Common myeloid progenitor, CD34-positive (primary cell): ENCODE measurements at regions not wholly inside any gene's neighbourhood (a gene's known extent, or its start where the extent isn't known, plus 50 kb on each side); places are given as distances from the start of the nearest gene placed in this dataset.

Experiments used
- CTCF ChIA-PET: fragments of 350-600 bp; sonication (Branson Sonifier 250); formaldehyde crosslinking; loops from one replicate; lab custom pipeline; 2021; ENCODE audit warnings: antibody characterized with exemption; lab: Charles Lee
- POLR2A ChIA-PET: fragments of 350-600 bp; sonication (Branson Sonifier 250); formaldehyde crosslinking; loops from one replicate; lab custom pipeline; 2021; ENCODE audit warnings: antibody characterized with exemption; lab: Charles Lee
- DNase-seq, 3 donors: peaks; one replicate each; pipeline versions ENCODE4 v3.0.0 to v3.0.0-alpha.2; 2013
- H3K27ac ChIP-seq, 2 experiments: 1 replicate in 1 of 2; 2 replicates in 1 of 2; pipeline ENCODE4 v1.7.0; 2013; ENCODE audit warnings: inconsistent platforms in 2 of 2, low read length in 2 of 2, mild to moderate bottlenecking in 2 of 2, low read depth in 1 of 2, moderate library complexity in 1 of 2; ENCODE audit not compliant: severe bottlenecking in 2 of 2, insufficient read depth in 1 of 2, poor library complexity in 1 of 2
- H3K27me3 ChIP-seq, 5 experiments: replicated peaks in 2 of 5; 1 replicate in 3 of 5; 2 replicates in 2 of 5; pipeline versions ENCODE4 v1.6.1 to v1.7.0; 2013; ENCODE audit warnings: low read length in 4 of 5, mild to moderate bottlenecking in 2 of 5, moderate library complexity in 2 of 5, inconsistent platforms in 1 of 5; ENCODE audit not compliant: insufficient read depth in 5 of 5, control insufficient read depth in 4 of 5
- H3K36me3 ChIP-seq, 4 experiments: 1 replicate in 2 of 4; 2 replicates in 2 of 4; pipeline versions ENCODE4 v1.6.1 to v1.7.0; 2013; ENCODE audit warnings: low read length in 3 of 4, control low read depth in 1 of 4, mild to moderate bottlenecking in 1 of 4; ENCODE audit not compliant: control insufficient read depth in 4 of 4, insufficient read depth in 4 of 4
- H3K4me1 ChIP-seq, 4 experiments: 1 replicate in 3 of 4; 2 replicates in 1 of 4; pipeline versions ENCODE4 v1.6.1 to v1.7.1; 2013; ENCODE audit warnings: low read length in 3 of 4, mild to moderate bottlenecking in 3 of 4, control low read depth in 1 of 4, inconsistent platforms in 1 of 4, moderate library complexity in 1 of 4; ENCODE audit not compliant: control insufficient read depth in 4 of 4, insufficient read depth in 4 of 4; ENCODE audit errors: control extremely low read depth in 1 of 4
- H3K4me3 ChIP-seq, 7 experiments: 1 replicate in 4 of 7; 2 replicates in 3 of 7; pipeline versions ENCODE4 v1.5.1 to v1.7.0; 2013; ENCODE audit warnings: mild to moderate bottlenecking in 7 of 7, low read length in 6 of 7, moderate library complexity in 6 of 7, inconsistent platforms in 2 of 7, low read depth in 2 of 7, control low read depth in 1 of 7; ENCODE audit not compliant: insufficient read depth in 4 of 7, control insufficient read depth in 1 of 7; ENCODE audit errors: extremely low read depth in 1 of 7
- H3K9me3 ChIP-seq, 5 experiments: 1 replicate in 4 of 5; 2 replicates in 1 of 5; pipeline versions ENCODE4 v1.6.1 to v1.7.1; 2013; ENCODE audit warnings: low read length in 4 of 5, mild to moderate bottlenecking in 2 of 5, inconsistent platforms in 1 of 5, low read depth in 1 of 5, moderate library complexity in 1 of 5; ENCODE audit not compliant: control insufficient read depth in 4 of 5, insufficient read depth in 2 of 5; ENCODE audit errors: control extremely low read depth in 1 of 5

DNA sequence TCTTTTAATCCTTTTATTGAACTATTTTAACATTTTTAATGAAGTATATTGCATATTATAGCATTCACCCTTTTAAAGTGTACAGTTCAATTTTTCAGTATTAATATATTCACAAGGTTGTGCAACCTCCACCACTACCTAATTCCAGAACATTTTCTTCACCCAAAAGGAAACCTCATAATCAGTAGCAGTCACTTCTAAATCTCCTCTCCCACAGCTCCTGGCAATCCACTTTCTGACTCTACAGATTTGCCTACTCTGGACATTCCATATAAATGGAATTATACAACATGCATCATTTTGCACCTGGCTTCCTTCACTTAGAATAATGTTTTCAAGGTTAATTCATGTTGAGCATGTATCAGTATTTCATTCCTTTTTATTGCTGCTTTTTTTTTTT lies 55.0 kb upstream of the HRH1 start:
- DNase-seq: no peak
- no peak overlapping the region for H3K27ac ChIP-seq
- H3K27me3 ChIP-seq: peaks cover 0 to 5% (median 0%) of the 10 kb centered on the region in 5 experiments
- ChIA-PET CTCF (no interaction called here), POLR2A (interaction anchor here (0.6 kb wide), 1 partner anchor 12 kb away, joined by 4 read pairs; no protein-coding TSS in a partner anchor)
- H3K36me3 ChIP-seq: no peaks in the 10 kb centered on the region
- H3K9me3 ChIP-seq: peaks cover 0 to 7% (median 3%) of the 10 kb centered on the region in 5 experiments
- H3K4me3 ChIP-seq: no peak overlapping the region
- H3K4me1 ChIP-seq: peaks cover 0 to 15% (median 9%) of the 10 kb centered on the region in 4 experiments
